T-helper 22 cell (primary cell): ENCODE measurements at regions not wholly inside any gene's neighbourhood (a gene's known extent, or its start where the extent isn't known, plus 50 kb on each side); places are given as distances from the start of the nearest gene placed in this dataset.

Experiments used
- DNase-seq: peaks from one replicate; pipeline ENCODE4 v3.0.0-alpha.2; 2020; ENCODE audit warnings: low read depth

DNA sequence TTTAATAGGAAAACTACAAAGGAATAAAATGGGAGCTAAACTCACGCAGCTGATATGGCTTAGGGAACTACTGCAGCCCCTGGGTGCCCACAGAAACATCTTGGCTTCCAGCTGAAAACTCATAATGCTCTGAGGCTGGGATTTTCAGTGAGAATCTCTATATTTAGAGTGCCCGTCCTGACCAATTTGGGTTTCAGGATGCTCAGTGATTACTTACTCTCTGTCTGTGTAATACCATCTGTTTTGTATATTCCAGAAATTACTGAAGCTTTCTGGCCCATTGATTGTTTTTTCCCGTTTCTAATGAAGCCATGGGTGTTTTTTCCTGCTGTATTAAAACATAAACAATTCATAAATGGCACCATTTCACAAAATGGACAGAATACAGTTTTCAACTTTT is 50.6 kb upstream of the ZNF385D start:
- no peak for DNase-seq

GRCh38 chr3:21803604-21804003 is 52.6 kb upstream of the ZNF385D start:
- no peak for DNase-seq

DNA sequence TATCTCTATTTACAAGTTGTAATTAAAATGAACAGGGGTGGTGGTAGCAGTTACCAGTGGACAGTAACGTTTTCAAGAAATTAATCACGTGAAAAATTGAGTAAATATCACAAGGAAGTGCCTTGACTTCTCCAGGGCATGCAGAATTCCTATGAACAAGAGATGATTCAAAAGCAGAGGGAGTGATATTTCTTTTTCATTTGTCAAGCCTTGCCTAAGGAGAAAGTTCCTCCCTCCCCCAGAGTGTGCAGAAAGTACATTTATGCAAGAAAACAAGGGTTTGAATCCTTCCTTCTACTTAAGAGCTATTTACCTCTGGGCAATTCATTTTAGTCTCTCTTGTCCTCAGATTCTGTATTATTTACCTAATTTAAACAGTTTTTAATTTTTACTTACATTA is 53.3 kb upstream of the ZNF385D start:
- no peak for DNase-seq

DNA sequence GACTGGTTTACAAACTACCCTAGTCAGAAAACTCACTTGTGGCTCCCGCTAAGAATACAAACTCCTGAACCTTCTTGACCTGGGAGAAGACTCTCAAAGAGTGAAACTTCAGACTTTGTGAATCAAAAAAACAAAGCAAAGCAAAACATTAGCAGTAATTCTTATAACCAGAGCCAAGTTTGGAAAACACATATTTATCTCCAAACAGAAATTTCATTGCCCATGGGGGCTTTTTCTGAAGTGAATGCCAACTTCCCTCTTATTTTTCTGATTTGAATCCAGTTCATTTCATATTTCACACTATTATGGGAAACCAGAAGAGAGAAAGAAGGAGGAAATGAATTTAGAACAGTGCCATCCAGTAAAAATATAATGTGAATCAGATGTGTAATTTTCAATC is 55.7 kb upstream of the ZNF385D start:
- no peak for DNase-seq

DNA sequence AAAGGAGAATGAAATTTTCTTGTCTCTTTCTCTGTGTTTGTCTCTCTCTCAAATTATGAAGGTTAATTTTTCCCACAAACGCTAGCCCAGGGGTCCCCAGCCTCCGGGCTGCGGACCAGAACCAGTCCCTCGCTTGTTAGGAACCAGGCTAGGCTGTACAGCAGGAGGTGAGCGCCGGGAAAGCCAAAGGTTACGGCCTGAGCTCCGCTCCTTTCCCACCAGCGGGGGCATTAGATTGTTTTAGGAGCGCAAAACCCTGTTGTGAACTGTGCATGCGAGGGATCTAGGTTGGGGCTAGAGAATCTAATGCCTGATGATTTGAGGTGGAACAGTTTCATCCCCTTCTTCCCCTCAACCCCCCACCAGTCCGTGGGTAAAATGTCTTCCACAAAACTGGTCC is 74.7 kb upstream of the ZNF385D start:
- no peak for DNase-seq

GRCh38 chr3:21826416-21826815 is 75.4 kb upstream of the ZNF385D start:
- no peak for DNase-seq

- DNase-seq, result no peak
These were observed 79.5 kb upstream of the ZNF385D start for GRCh38 chr3:21830541-21830940.

DNA sequence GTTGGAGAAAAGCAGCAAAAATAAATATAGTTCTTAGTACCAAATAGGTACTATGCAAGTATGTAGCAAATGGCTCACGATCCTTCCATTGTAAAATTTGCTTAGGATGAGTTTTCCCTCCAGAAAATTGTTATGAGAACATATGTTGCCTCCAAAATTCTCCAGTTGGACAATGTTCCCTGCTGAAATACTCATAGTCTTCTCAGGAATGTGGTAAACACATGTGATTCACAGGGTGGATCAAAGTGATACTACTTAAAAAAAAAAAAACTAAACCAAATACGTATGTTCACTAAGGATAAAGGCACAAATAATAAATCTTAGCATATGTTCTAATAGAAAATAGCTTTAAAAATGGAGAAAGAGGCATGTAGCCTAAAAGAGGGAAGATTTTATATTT is 84.3 kb upstream of the ZNF385D start:
- DNase-seq, result no peak

DNA sequence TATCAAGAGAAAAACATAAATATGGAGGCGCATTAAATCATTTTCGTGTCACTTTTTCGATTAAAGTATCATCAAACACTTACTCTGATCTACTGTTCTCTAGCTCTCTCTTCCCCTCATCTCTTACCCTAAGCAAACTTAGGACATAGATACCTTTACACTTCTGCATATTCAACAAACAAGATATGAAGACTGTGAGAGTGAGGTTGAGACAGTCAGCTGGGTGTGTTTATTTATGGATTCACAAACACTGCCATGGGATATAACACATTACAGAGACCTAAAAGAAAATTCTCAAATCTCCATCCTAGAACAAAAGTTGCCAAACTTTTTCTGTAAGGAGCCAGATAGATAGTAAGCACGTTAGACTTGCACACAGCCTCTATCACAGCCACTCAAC is 85.2 kb upstream of the ZNF385D start:
- DNase-seq, result no peak

- no peak for DNase-seq
These were observed 88.2 kb upstream of the ZNF385D start for GRCh38 chr3:21839176-21839575.

DNA sequence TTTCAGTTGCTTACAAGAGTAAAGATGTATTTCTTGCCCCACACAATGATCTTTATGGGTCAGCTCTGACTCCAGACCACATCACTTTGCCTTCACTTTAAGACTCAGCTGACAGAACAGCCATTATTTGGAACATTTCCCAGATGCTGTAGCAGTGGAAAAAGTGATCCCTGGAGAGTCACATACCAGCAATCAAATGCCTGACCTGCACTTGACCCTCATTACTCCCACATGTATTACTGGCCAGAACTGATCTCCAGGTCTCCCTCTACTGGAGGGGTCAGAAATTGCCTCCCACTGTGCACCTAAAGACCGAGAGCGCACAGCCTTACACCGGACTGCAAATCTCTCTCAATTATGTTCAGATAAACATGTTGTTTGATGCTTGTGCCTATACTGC is 88.6 kb upstream of the ZNF385D start:
- DNase-seq, result no peak

GRCh38 chr3:21847005-21847404 is 96.0 kb upstream of the ZNF385D start:
- no peak for DNase-seq

- DNase-seq, result no peak
These were observed 108.4 kb upstream of the ZNF385D start for GRCh38 chr3:21859124-21860081.

GRCh38 chr3:21860082-21860475 is 109.1 kb upstream of the ZNF385D start:
- no peak for DNase-seq

- DNase-seq, result no peak
These were observed 109.6 kb upstream of the ZNF385D start for GRCh38 chr3:21860657-21861056.

GRCh38 chr3:21876782-21877181 is 125.8 kb upstream of the ZNF385D start:
- DNase-seq, result no peak

DNA sequence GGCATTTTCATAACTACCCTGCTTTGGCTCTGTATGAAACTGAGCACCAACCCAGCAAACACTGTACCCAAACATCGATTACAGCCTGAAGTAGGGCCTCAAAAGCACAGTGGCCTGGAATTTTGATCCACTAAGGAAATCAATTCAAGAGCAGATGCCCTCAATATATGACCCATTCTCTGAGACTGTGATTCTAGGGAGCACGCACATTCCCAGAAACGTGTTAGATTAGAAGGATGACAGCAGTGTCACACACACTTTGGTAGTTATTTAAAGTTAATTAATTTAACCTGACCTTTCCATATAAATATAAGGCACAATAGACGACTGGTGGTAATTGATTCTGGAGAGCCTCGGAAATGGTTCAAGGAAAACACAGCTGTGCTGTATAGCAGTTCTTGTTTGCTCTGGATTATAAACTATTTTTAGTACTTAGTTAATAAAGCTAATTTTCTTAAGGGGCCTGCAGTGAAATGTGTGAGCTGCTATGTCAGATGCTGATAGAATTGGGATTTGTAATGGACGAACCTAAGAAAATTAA is 126.3 kb upstream of the ZNF385D start:
- no peak for DNase-seq

- no peak for DNase-seq
These were observed 128.3 kb upstream of the ZNF385D start for GRCh38 chr3:21879184-21879886.

GRCh38 chr3:21888656-21889055 is 137.6 kb upstream of the ZNF385D start:
- DNase-seq, result no peak

DNA sequence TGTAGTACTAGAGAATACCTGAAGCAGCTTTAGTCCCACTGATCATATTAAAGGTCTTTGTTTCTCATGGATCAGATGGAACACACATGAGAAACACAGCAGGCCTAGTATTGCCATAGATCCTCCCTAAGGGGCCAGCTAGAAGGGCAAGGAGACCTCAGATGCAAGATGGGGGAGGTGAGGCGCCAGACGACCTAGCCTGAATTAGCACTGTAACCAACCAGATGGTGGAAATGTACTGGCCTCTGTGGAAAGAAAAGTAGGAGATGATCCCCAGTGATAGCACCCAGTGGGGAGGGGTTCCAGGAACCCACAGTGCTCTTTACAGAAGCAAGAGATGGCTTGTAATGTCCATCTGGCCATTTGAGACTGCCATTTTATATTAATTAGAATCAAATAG is 138.2 kb upstream of the ZNF385D start:
- no peak for DNase-seq

DNA sequence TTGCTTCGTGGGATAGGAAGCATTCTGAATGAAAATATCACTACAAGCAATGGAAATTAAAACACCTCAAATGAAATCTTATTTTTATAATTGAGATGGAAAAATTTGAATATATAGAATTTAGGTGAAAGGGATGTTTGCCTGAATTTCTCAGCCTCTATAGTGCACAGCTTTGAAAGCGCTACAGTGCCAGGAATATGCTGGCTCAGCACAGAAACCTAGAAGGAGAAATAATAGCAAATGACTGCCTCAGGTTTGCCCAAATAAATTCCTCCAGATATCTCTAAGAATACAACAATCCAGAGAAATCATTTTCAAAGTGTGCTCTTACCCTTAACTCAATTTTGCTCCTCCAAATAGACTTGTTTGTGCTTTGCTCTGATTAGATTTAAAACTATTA is 141.1 kb upstream of the ZNF385D start:
- DNase-seq, result no peak

- DNase-seq, result no peak
These were observed 142.2 kb upstream of the ZNF385D start for GRCh38 chr3:21893242-21893641.
